GM19025 (cell line): ENCODE measurements at regions not wholly inside any gene's neighbourhood (a gene's known extent, or its start where the extent isn't known, plus 50 kb on each side); places are given as distances from the start of the nearest gene placed in this dataset.

Source experiments
- ATAC-seq: cut with Tn5 transposase; IDR thresholded peaks from one replicate; pipeline ENCODE4 v1.9.1; 2021; ENCODE audit warnings: mild to moderate bottlenecking, low read depth, moderate library complexity; ENCODE audit not compliant: unreplicated experiment

DNA sequence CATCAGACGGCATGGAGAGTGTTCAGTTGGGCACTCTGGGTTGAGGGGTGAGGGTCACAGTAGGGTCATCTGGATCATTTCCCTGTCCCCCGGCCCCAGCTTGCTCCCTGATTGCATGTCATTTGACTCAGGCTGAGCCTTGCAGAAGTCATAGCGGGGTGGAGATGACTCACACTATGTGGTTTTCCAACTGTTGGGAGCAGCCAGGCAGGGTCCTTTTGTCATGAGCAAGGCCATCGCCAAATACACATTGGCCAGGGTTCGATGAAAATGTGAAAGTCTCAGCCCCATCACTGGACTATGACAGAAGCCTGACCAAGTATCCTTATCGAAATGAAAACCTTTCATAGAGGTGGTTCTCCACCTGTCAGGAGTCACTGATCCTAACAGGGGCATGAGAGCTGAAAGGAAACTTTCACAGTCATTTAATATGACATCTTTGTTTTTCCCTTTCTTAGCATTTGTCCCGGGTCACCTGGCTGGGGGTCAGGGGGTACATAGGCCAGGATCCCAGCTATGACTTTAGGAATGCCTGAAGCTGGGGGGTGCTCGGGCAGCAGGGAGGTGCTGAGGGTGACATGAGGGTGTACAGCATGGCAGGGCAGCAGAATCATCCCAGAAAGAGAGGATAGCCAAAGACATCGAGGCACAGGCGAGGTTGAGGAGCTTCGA is 70.2 kb upstream of the CD93 start:
- no peak for ATAC-seq

DNA sequence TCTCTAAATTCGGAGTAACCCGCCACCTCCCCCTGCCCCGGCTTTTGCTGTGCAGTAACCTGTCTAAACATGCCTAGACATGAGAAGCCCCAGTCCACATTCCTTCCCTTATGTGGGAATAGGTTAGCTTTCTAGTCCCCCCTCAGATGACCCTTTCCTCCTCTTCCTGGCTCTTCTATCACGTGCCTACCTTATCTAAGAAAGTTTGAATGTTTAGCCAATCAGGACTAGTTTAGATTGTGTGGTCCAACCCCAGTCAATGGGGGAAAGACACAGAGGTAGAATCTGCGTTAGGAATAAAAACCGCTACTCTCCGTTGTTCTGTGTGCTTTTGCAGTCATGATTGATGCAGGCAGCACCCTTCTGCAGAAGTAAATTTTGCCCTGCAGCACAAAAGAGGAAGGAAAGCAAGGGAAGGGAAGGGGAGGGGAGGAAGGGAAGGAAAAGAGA is 69.0 kb upstream of the CD93 start:
- no peak for ATAC-seq

DNA sequence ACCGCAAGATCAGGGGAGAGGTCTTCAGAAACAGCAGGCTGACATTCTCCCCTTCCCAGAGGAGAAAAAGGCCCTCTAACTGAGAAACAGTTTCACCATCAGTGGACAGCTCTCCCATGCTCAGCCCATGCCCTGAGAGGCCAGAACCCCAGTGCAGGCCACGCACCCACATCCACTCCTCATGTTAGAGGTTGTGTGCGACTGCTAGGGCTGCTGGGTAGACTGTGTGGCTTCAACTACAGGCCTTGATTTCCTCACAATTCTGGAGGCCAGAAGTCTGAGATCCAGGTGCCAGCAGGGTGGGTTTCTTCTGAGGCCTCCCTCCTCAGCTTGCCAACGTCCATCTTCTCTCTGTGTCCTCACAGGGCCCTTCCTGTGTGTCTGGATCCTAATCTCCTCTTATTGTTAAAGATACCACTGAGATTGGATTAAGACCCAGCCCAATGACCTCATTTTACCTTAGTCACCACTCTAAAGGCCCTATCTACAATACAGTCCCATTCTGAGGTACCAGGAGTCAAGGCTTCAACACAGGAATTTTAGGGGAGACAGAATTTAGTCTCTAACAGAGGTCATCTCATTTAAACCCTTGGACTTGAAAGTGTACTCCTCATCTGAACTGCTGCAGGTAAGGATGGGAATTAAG is 67.7 kb upstream of the CD93 start:
- no peak for ATAC-seq

DNA sequence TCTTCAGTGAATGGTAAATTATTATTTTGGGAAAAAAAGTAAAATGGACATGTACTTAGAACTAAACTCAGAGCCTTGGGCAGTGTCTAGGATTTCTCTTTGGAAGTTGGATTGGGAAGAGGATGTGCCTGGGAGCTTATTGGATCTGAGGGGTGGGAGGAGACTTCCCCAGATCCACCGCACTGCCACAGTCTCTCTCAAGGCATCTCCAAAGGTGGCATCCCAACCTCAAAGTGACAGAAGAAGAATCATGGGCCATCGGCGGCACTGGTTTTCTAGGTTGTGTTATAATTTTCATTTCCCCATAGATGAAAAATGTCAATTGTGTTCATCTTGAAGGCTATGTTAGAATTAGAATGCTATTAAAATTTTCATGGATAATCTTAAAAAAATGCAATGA is 66.8 kb upstream of the CD93 start:
- no peak for ATAC-seq

DNA sequence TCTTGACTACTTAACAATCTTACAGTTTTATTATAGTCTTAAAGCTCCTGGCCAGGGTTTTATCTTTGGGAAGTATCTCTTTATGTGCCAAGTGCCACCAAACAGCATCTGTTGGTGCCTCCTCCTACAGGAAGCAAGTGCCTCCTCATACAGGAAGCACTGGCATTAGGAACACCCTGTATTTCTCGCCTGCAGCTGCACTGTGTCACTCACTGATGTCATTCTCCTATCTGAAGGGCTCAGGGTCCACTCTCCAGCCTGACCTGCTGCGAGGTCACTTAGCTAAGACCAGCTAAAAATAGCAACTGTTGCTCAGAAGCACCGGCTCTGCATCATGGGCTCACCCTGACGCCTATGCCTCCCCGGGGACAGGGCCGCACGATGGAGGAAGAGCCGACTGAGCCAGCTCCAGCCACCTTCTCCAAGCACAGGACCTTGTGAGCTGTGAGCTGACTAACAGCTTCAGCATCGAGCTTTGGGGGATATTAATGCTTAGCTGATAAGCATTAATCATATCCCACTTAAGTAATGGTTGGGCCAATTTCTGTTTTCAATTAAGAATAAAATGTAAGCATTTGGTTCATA is 66.3 kb upstream of the CD93 start:
- no peak for ATAC-seq

DNA sequence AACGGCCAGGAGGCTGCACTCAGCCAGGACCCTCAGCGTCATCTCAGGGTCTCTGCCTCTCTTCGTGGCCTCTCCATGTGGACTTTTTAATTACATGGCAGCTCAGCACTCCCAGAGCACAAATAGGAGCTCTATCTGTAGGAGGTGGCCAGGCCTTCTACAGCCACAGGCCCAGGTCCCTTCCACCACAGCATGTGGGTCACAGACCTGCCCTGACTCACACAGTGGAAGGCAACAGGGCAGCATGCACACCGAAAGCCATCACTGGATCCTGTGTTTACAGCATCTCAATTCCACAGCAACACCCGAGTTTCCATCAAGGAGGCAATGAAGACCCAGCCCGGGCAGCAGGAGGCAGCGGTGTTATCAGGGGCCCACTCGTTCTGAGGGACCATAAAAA is 65.8 kb upstream of the CD93 start:
- no peak for ATAC-seq

DNA sequence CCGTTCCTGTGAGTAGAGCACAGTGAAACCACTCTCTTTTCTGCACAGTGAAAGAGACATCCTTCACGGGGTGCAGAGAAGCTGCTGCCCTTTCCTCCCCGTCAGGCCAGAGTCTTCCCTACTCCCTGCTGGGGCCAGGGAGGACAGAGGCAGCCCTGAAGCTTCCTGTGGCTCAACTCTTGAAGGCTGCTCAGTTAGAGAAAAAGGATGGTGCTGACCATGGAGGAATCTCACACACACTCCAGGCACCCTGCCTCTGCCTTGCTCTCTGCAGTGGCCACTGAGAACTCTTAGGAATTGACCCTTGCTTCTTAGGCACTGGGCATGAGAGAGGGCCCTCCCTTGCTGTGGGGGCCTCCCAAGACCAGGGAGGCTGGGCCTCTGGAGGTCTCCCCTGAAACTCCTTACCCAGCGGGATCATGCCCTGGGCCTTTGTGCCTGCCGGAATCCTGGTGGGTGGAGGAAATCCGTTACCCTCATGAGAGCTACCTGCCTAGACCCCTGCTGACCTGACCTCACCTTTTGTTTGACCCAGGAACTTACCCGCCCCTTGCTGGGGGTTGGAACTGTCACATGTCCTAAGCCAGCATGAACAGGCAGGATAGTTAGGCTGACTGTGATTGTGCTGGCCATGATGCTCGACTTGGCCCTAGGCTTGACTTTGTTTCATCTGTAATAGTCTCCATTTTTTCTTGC is 65.0 kb upstream of the CD93 start:
- ATAC-seq = no peak

DNA sequence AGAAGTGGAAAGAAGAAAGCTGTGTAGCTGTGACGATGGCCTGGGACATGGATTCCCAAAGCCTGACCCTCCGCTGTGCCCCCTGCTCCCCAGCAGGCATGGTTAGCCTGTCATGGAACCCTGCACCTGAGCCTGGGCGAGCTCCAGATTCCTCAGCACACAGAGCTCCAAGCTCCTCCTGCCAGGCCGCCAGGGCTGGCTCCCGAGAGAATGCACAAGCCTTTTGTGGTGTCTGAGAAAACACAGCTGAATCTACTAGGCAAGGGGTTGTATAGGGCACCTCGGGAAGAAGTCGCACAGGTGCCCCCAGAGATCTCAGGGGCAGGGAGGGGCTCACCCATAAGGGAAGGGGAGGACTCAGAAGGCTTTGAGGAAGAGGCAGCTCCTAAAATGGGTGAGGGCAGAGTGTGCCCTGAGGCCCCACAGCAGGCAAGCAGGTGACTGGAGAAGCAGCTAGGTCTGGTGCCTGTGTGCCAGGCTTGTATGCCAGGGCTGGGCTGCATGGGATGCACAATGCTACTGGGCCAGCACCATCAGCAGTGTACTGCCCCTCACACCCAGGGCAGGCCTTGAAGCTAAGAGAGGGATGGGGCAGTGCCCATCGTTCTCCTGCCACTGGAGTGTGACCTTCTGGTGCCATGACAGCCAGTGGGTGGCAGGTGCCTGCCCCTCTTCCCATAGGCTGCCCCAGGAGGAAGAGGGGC is 64.3 kb upstream of the CD93 start:
- no peak for ATAC-seq

DNA sequence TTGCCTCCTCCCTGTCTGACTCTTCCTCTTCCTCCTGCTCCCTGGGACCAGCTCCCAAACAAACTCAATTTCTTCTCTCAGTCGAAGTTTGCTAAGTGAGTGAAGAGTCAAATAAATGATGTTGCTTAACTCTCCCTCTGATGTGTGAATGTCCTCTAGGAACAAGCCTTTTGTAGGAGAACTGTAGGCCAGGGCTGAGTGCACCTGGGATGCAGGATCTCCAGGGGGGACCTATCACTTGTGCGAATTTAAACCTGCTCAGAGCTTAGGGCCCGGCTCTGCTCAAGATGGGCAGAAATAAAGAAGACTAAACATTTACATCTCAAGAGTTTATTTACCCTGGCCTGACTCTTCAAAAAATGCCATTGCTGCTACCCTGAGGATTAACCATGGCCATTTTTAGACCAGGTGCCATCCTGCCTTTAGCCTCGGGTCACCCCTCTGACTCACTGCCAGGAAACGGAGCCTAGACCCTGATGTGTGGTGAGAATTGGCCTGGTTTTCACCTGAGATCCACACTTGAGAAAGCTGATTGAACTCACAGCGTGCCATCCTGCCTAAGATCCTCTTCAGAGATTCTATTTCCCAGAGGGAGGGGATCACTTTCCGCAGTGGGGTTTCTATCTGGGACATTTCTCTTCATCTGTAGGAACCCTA is 63.6 kb upstream of the CD93 start:
- ATAC-seq = no peak

DNA sequence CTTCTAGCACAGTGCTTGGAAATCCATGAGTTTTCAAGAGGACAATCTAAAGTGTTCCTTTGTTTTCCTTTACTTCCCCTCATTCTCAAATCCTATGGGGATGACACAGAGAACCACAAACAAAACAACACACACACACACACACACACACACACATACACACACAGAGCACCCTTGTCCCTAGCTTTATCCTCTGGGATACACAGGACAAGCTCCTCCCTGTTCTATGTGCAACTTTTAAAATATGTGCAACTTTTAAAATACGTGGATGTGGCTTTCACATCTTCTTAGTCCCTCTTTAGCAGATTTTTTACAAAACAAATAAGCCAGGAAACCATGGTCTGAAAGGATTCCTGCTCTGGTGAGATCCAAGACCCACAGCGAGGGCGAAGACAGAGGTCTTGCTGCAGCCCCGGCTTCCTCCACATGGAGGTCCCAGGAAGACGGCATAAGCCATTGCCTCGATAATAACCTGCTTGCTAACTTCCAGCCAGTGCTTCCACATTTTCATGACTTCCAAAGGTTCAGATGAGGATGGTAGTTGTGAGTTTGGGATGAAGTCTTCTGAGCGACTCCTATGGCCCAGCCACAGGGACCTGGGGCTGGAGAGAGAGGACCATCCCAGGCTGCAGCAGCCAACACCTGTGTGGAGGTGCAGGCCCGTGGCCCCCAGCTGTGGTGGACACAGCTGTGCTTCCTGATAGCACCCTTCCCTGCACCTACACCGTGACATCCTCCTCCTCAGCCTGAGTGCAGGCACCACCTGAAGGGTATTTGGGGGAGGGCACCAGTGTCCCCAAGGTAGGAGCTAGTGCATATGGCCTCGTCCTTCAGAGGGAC is 62.8 kb upstream of the CD93 start:
- no peak for ATAC-seq

DNA sequence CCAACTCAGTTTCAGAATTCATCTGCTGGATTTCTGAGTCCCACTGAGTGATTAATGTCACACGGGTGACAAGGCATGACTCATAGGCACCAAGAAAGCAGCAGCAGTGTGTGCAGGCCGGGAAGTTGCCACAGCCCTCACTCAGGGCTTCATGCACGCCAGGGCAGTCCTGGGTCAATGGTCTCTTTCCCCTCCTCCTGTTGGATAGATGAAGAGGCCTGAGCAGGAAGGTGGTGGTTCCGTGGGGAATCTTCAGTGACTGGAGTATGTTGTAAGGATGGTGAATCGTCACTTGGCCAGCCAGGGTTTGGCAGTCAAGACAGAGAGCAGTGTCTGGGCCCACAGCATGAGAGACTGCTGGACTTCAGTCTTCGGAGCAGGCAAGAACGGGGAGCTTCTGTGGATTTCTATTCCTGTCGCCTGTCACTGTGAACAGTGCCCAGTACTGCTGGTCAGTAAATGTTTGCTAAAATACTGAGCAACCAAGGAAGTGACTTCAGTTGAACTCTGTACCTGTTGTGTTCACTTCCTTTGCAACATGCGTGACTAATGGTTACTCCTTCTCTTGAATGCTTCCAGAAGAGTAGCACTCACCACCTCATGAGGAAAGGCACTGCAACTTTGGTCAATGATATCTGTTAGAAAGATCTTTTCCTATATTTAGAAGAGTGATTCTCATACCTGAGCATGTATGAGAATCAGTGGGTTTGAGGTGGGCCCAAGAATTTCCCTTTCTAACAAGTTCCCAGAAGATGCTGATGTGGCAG is 62.0 kb upstream of the CD93 start:
- ATAC-seq = peak; percentile 62

DNA sequence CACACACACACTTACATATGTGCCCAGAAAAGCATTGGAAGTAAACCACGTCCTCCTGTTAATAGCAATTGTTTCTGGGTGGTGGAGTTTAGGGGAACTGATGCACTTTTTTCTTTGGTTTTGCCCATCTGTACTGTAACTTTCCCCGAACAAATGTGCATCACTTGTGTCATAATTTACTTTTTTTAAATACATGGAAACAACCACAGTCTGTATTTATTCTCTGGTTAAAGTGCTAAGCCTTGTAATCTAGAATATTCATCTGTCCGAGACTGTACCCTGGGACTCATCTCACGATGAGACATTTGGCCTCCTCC is 61.5 kb upstream of the CD93 start:
- ATAC-seq = no peak

DNA sequence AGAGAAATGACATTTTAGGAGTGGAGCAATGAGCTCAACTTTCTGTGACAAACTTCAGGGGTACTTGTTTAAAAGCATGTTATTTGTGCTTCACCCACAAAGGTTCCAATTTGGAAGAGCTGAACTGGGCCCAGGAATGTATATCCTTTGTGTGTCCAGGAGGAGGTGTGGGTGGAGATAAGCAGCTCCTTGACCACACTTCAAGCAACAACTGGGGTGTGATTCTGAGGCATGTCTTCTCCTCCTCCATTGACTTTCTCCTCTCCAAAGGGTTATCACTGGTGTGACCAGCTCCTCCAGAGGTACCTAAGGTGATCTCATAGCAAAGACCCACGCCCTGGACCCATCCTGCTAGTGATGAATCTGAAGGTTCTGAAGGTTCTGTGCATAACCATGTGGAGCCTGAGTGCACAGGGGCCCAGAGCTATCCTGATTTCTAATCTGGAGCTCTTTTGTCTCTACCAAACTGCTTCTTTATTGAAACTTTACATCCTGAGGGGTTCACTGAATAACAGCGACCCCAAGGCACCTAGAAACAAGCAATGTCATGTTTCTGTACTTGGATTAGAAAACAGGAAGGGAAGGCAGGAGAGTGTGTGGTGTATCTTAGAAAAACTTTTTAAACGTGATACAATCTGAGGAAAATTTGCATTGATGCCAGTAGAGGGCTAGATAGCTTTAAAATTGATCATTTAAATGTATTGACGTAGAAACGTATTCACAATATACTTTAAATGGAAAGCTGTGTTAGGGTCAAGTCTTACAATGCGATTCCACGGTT is 60.9 kb upstream of the CD93 start:
- ATAC-seq = no peak

DNA sequence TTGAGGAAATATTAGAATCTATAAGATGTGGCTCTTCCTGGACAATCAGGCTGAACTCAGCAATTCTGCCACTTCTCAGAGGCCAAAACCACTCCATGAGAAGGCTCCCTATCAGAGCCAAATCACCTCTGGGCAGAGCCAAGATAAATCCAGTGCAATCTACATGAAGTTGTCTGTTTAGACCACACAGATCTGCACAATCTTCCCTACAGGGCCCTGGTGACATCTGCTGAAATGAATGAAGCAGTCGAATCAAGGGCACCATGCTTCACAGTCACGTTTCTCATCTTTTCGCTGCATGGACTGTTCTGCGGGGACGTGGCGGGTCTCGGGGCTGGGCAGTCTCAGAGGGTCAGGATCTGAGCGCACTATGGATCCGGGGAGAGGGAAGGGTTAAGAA is 60.1 kb upstream of the CD93 start:
- no peak for ATAC-seq

DNA sequence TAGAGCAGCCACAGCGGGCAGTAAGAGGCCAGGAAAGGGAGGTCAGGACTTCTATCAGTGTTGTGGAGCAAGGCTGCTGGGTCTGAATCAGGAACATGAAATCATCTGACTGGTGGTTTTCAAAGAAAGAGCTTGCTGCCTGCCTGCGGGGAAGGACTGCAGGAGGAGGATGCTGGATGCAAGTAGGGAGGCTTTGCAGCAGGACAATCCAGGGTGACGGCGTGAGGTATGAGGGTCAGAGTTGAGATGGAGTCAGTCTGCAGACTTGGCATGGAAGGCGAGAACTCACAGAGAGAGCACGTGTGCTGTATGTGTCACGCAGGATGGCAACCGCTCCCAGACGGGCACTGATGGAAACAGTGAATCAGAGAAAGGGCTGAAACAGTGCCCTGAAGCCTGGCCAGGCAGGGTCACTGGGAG is 59.2 kb upstream of the CD93 start:
- ATAC-seq = no peak

DNA sequence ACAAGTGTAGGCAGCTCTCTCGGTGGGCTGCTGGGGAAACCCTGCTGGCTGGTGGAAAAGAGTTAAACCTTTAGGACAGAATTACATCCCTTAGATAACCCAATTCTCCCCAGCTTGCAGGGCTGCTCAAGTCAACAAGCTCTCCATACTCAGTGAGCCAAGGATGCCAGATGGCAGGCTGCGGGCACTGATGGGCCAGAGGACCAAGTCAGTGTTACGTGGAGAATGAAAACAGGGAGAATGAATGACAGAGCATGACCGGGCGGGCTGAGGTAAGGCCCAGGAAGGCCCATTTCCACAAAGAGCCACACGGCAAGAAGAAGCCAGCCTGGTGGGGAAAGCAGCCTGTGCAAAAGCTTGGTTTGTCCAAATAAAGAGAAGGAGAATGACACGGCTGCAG is 58.7 kb upstream of the CD93 start:
- no peak for ATAC-seq

DNA sequence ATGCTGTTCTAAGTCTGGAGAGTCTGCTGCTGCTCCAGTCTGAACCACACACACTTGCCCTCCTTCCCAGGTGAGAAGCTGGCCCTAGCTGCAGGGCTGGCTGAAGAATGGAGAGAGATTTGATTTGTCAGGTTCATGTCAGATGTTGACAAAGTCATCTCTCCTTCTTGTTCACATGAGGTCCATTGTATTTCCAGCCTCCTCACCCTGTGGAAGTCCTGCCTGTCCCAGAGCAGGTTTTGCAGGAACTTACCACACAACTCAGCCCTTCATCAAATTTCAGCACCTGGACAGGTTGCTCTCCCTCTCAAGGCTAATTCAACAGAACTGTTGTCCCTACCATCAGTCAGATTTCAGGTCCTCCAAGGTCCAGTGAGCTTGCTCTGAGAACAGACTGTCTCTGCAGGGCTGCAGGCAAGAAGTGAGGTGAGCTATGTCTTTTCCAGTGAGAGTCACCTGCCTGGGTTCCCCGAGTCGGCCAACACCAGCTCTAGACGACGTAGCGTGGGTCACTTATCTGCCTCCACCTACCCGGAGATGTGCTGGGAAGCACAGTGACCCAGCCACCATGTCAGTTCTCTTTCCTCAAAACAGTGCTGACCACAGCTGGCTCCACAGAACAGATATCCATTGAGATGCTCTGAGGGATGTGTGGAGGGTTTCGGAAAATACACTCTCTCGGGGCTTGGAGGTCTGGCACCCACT is 58.0 kb upstream of the CD93 start:
- ATAC-seq = no peak

DNA sequence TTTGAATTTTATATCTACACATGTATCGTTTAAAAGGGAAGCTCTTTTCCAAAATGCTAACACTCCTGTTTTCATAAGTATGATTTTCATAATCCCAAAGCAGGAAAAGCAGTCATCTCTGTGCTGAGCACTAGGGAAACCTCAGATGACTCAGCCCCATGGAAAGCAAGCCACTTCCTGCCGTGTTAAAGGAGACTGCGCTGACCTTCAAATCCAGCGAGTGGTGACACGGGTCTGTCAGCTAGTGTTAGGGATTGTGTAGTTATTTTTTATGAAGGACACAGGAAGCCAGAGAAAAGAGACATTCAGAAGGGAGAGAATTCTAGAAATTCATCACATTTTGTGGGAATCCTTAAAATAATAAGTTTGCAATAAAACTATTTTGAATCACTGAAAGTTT is 57.0 kb upstream of the CD93 start:
- no peak for ATAC-seq
